K562 (cell line): ENCODE measurements at regions not wholly inside any gene's neighbourhood (a gene's known extent, or its start where the extent isn't known, plus 50 kb on each side); places are given as distances from the start of the nearest gene placed in this dataset.

Experiments
- ATAC-seq: fragments of 200-7000 bp; cut with Tn5 transposase; 3 replicates; pipeline ENCODE4 v1.9.1; 2020; ENCODE audit warnings: moderate library complexity
- BruUV-seq: library from RNA; stranded (reverse); fragments of 400-500 nt; replicated peaks from 2 replicates; lab custom pipeline; 2021; lab: Mats Ljungman, UMichigan
- CTCF ChIA-PET: fragments of 300-600 bp; formaldehyde crosslinking; extraction: SDS; loops from one replicate; lab custom pipeline; 2021; ENCODE audit warnings: low intra/inter-chr PET ratio; lab: Yijun Ruan, JAX
- POLR2A ChIA-PET: fragments of 300-600, 350-650 bp; sonication (Branson Sonifier 250); formaldehyde crosslinking; extraction: SDS; loops from one replicate; lab custom pipeline; 2021; ENCODE audit warnings: antibody characterized with exemption, inconsistent platforms; lab: Yijun Ruan, JAX
- DNase-seq, 4 experiments: peaks; one replicate each; pipeline versions ENCODE4 v3.0.0 to v3.0.0-alpha.2; 2011 to 2018; ENCODE audit warnings: low spot score in 3 of 4, mixed read lengths in 3 of 4; ENCODE audit errors: extremely low read depth in 1 of 4
- FAIRE-seq: peaks from 2 replicates; lab custom pipeline; 2011; peaks lifted over from hg19 to GRCh38; lab: Jason Lieb, UNC
- H2AFZ ChIP-seq: 2 replicates; pipeline ENCODE4 v1.6.0; 2011; ENCODE audit warnings: low read depth, low read length, control low read depth, inconsistent platforms
- H3K27ac ChIP-seq: fragments of 200-600 bp; 3 replicates; pipeline ENCODE4 v1.8.0; 2011; ENCODE audit warnings: low read depth, mild to moderate bottlenecking, control low read depth, inconsistent platforms, low read length, moderate library complexity, mixed read lengths; ENCODE audit errors: extremely low read depth
- H3K27me3 ChIP-seq, 2 experiments: fragments of 300-600 bp in 1 of 2; 2 replicates in 1 of 2; 3 replicates in 1 of 2; pipeline versions ENCODE4 v1.6.0 to v1.8.0; 2011; ENCODE audit warnings: inconsistent platforms in 2 of 2, low read length in 2 of 2, mild to moderate bottlenecking in 1 of 2, mixed read lengths in 1 of 2, moderate library complexity in 1 of 2; ENCODE audit not compliant: control insufficient read depth in 2 of 2, insufficient read depth in 2 of 2
- H3K36me3 ChIP-seq: fragments of 300-600 bp; 3 replicates; pipeline ENCODE4 v1.8.0; 2011; ENCODE audit warnings: mild to moderate bottlenecking, low read length, inconsistent platforms; ENCODE audit not compliant: control insufficient read depth, insufficient read depth
- H3K4me1 ChIP-seq, 2 experiments: fragments of 200-600 bp in 1 of 2; replicated peaks in 1 of 2; 2 replicates in 1 of 2; 3 replicates in 1 of 2; pipeline versions ENCODE4 v1.5.1 to v1.8.0; 2011; ENCODE audit warnings: inconsistent platforms in 2 of 2, low read length in 2 of 2, mild to moderate bottlenecking in 1 of 2, mixed read lengths in 1 of 2, moderate library complexity in 1 of 2; ENCODE audit not compliant: control insufficient read depth in 2 of 2, insufficient read depth in 2 of 2
- H3K4me2 ChIP-seq: 2 replicates; pipeline ENCODE4 v1.6.1; 2011; ENCODE audit warnings: low read length, control low read depth, inconsistent platforms, mixed read lengths; ENCODE audit not compliant: insufficient read depth
- H3K4me3 ChIP-seq: fragments of 200-600 bp; sonication (generic), shearing (Covaris generic); 2 replicates; pipeline ENCODE4 v1.5.1; 2016; ENCODE audit warnings: control low read depth, inconsistent platforms
- H3K79me2 ChIP-seq: fragments of 200-600 bp; 3 replicates; pipeline ENCODE4 v1.8.0; 2011; ENCODE audit warnings: low read length, inconsistent platforms; ENCODE audit not compliant: control insufficient read depth, insufficient read depth
- H3K9ac ChIP-seq, 2 experiments: 2 replicates each; pipeline versions ENCODE4 v1.6.0 to v1.6.1; 2011; ENCODE audit warnings: low read depth in 2 of 2, low read length in 2 of 2, control low read depth in 1 of 2, inconsistent platforms in 1 of 2, mild to moderate bottlenecking in 1 of 2, mixed read lengths in 1 of 2; ENCODE audit not compliant: insufficient read depth in 1 of 2
- H3K9me1 ChIP-seq: one replicate; pipeline ENCODE4 v1.6.0; 2011; ENCODE audit warnings: inconsistent platforms, mild to moderate bottlenecking, low read length, moderate library complexity; ENCODE audit not compliant: control insufficient read depth, insufficient read depth
- H3K9me3 ChIP-seq: replicated peaks from 2 replicates; pipeline ENCODE4 v1.5.1; 2011; ENCODE audit warnings: low read depth, low read length, inconsistent platforms; ENCODE audit not compliant: control insufficient read depth, insufficient read depth
- H4K20me1 ChIP-seq: replicated peaks from 2 replicates; pipeline ENCODE4 v1.6.1; 2011; ENCODE audit warnings: low read length, inconsistent platforms, mixed read lengths; ENCODE audit not compliant: control insufficient read depth, insufficient read depth
- E2F3 ChIP-seq: fragments of 250-450 bp; sonication (Bioruptor Pico); IDR thresholded peaks from 2 replicates; pipeline ENCODE4 v1.4.0; 2020; ENCODE audit warnings: mild to moderate bottlenecking
- HDAC3 ChIP-seq: fragments of 450-650 bp; IDR thresholded peaks from 2 replicates; pipeline ENCODE4 v1.6.1; 2018; ENCODE audit warnings: borderline replicate concordance, mild to moderate bottlenecking, moderate library complexity; ENCODE audit not compliant: partially characterized antibody
- NCOA2 ChIP-seq, 2 experiments: fragments of 450-650 bp; IDR thresholded peaks; 2 replicates each; pipeline ENCODE4 v1.6.1; 2018; ENCODE audit warnings: mild to moderate bottlenecking in 2 of 2, moderate library complexity in 1 of 2; ENCODE audit not compliant: partially characterized antibody in 2 of 2
- NFE2 ChIP-seq: IDR thresholded peaks from 2 replicates; pipeline ENCODE4 v1.6.1; 2014; ENCODE audit warnings: antibody characterized with exemption, low read depth
- PCBP2 ChIP-seq: fragments of 200-400 bp; formaldehyde crosslinking; IDR thresholded peaks from 2 replicates; pipeline ENCODE4 v1.6.1; 2018; ENCODE audit warnings: low read length, low read depth, mild to moderate bottlenecking, moderate library complexity; ENCODE audit not compliant: poor library complexity, severe bottlenecking
- RBM39 ChIP-seq: fragments of 200-400 bp; formaldehyde crosslinking; optimal IDR thresholded peaks from 2 replicates; pipeline ENCODE3; 2018; ENCODE audit warnings: low read depth, low read length
- SRSF1 ChIP-seq: fragments of 200-400 bp; formaldehyde crosslinking; IDR thresholded peaks from 2 replicates; pipeline ENCODE4 v1.6.1; 2017; ENCODE audit warnings: mild to moderate bottlenecking, low read depth, low read length, moderate library complexity
- ZBTB40 ChIP-seq, 2 experiments: fragments of 450-650 bp in 1 of 2; sonication (generic) in 1 of 2; formaldehyde crosslinking in 1 of 2; IDR thresholded peaks; 2 replicates each; pipeline versions ENCODE4 v1.7.1 to v1.9.0; 2016 to 2022; ENCODE audit warnings: inconsistent platforms in 1 of 2, mild to moderate bottlenecking in 1 of 2, missing genetic modification reagents in 1 of 2
- ZNF274 ChIP-seq: IDR thresholded peaks from 2 replicates; pipeline ENCODE4 v1.6.1; 2011; ENCODE audit warnings: low read depth, mild to moderate bottlenecking, low read length, moderate library complexity, borderline replicate concordance
- ZNF639 ChIP-seq, 2 experiments: fragments of 200-800 bp in 1 of 2; sonication (Bioruptor generic) in 1 of 2; sonication (generic) in 1 of 2; formaldehyde crosslinking in 1 of 2; IDR thresholded peaks in 1 of 2; conservative IDR thresholded peaks in 1 of 2; 2 replicates each; pipeline versions ENCODE4 v1.5.0 to v1.6.1; 2016 to 2020; ENCODE audit warnings: missing compliant biosample characterization in 1 of 2, missing genetic modification characterization in 1 of 2, missing genetic modification reagents in 1 of 2
- ZNF780A ChIP-seq: fragments of 250-450 bp; sonication (Bioruptor Pico); IDR thresholded peaks from 2 replicates; pipeline ENCODE4 v1.5.0; 2021; ENCODE audit warnings: mild to moderate bottlenecking
- ZNF785 ChIP-seq: fragments of 250-450 bp; sonication (Bioruptor Pico); IDR thresholded peaks from 2 replicates; pipeline ENCODE4 v1.4.0; 2020; ENCODE audit warnings: mild to moderate bottlenecking
- ZNF79 ChIP-seq: fragments of 250-450 bp; sonication (Bioruptor Pico); IDR thresholded peaks from 2 replicates; pipeline ENCODE4 v1.4.0; 2020; ENCODE audit warnings: low read depth, mild to moderate bottlenecking, moderate library complexity
- WGBS: fragments of 100-300 bp; shearing (Covaris generic); methylation state at CpG from one replicate; pipeline ENCODE4 v1.1.6; 2016; ENCODE audit warnings: low coverage, mixed read lengths; ENCODE audit not compliant: insufficient coverage; ENCODE audit errors: missing lambda C conversion rate; 5-methylcytosine and 5-hydroxymethylcytosine counted together
- in situ Hi-C: fragments of 300-500 bp; cut with MboI; formaldehyde crosslinking; loops from 4 replicates; pipeline ENCODE4 v1.15.0; 2018; ENCODE audit warnings: inconsistent platforms, mixed read lengths
- intact Hi-C: fragments of 100-400 bp; cut with micrococcal nuclease; formaldehyde crosslinking; loops from 2 replicates; pipeline ENCODE4 v1.14.2; 2022

GRCh38 chr1:209191262-209191634, 392.3 kb upstream of the CAMK1G start:
- no peaks in the 10 kb centered on the region for H3K9me1 ChIP-seq
- no peak overlapping the region for H3K27ac ChIP-seq
- no peak for FAIRE-seq
- H3K79me2 ChIP-seq, result no peaks in the 10 kb centered on the region
- H3K9me3 ChIP-seq, result 0 out of 2 replicates have a peak, but pooled peaks cover 3% of the 10 kb centered on the region
- H3K9ac ChIP-seq, result no peak overlapping the region
- intact Hi-C loops (no loop called here), in situ Hi-C loops (no loop called here)
- H4K20me1 ChIP-seq, result no peaks in the 10 kb centered on the region
- H3K4me3 ChIP-seq, result no peak overlapping the region
- no peaks in the 10 kb centered on the region for H3K4me1 ChIP-seq
- H2AFZ ChIP-seq, result no peak overlapping the region
- no TSS peak for BruUV-seq
- ATAC-seq, result no peak
- H3K27me3 ChIP-seq, result no peaks in the 10 kb centered on the region
- DNase-seq, result no peak
- no peaks in the 10 kb centered on the region for H3K36me3 ChIP-seq
- CTCF ChIA-PET, result no interaction called here
- 0% methylated on average over 1 of the region's 1 CpG for WGBS
- POLR2A ChIA-PET, result no interaction called here
- no peak overlapping the region for H3K4me2 ChIP-seq
- TF ChIP-seq NCOA2 (IDR thresholded peaks at IDR 0.05; ENCODE audit: partially characterized antibody in 2 of 2) (no peak), PCBP2 (no peak), ZNF79 (CRISPR knock-in tag) (no peak), NFE2 (no peak), SRSF1 (no peak), ZNF274 (no peak), ZBTB40 (IDR thresholded peaks at IDR 0.05) (no peak), ZBTB40 (CRISPR knock-in tag; IDR thresholded peaks at IDR 0.05) (no peak), ZNF785 (no peak), ZNF639 (CRISPR knock-in tag; conservative IDR thresholded peaks at IDR 0.05 in 1 of 2, IDR thresholded peaks at IDR 0.05 in 1 of 2) (no peak), ZNF780A (CRISPR knock-in tag) (no peak), HDAC3 (no peak), E2F3 (no peak), RBM39 (no peak)
